ENCODE measurements at regions not wholly inside any gene's neighbourhood (a gene's known extent, or its start where the extent isn't known, plus 50 kb on each side); places are given as distances from the start of the nearest gene placed in this dataset.

DNA sequence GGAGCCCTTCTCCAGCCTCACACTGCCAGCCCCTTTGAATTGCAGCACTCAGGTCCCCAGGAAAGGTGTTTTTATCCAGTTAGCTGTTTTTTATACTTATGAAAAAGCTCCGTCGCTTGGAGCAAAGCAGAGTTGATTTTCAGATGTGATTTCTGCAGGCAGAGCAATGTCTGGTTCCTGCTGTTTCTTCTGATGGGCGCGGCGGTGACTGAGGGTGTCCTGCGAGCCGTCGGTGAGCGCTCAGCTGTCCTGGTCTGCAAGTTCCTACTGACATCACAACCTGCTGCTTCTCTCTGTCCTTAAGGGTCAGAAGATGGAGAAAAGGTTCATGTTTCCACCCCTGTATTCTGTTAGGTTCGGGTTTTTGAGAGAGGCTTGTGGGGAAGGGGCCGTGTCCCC, 109.6 kb upstream of the FAM20C start:
- peak overlapping the region; percentile 80 for H2AK5ac ChIP-seq (ENCODE audit: low read depth, low read length)
- peaks cover 3 to 16% of the 10 kb centered on the region in 2 donors for H3K4me1 ChIP-seq (ENCODE audit: control insufficient read depth in 2 of 2, insufficient read depth in 1 of 2, low read depth in 1 of 2, low read length in 2 of 2)
- no peak overlapping the region for H3K14ac ChIP-seq (ENCODE audit: low read length)
- H3K27ac ChIP-seq (replicated peaks; ENCODE audit: low read length), result no peak overlapping the region
- no peak overlapping the region for H3K4me3 ChIP-seq (ENCODE audit: low read length in 2 of 2)
- peaks cover 6% of the 10 kb centered on the region for H3K79me1 ChIP-seq (ENCODE audit: low read depth, low read length)
- no peak overlapping the region for H3K4ac ChIP-seq (ENCODE audit: low read length)
- H2BK120ac ChIP-seq (ENCODE audit: low read depth, low read length), result no peak overlapping the region
- peaks cover 0 to 54% (median 0%) of the 10 kb centered on the region in 3 experiments for H3K27me3 ChIP-seq (ENCODE audit: control insufficient read depth in 3 of 3, insufficient read depth in 3 of 3, low read depth in 1 of 3, low read length in 3 of 3)
- H3K23ac ChIP-seq (ENCODE audit: low read depth, low read length, poor library complexity), result no peak overlapping the region
- H3K9me3 ChIP-seq (replicated peaks in 1 of 2; ENCODE audit: control insufficient read depth in 2 of 2, insufficient read depth in 1 of 2, low read depth in 1 of 2, low read length in 2 of 2), result no peaks in the 10 kb centered on the region
- DNase-seq (ENCODE audit: low spot score), result no peak
- H4K8ac ChIP-seq (ENCODE audit: low read depth, low read length), result no peak overlapping the region
- H3K9ac ChIP-seq (ENCODE audit: low read depth, low read length, poor library complexity), result no peak overlapping the region
- no peak overlapping the region for H3K18ac ChIP-seq (ENCODE audit: low read length)
- H2AFZ ChIP-seq (ENCODE audit: low read length), result peak overlapping the region; percentile 22
- no peak overlapping the region for H4K91ac ChIP-seq (ENCODE audit: low read depth, low read length, poor library complexity)
- H2BK15ac ChIP-seq (ENCODE audit: low read length), result peak overlapping the region; percentile 81
- no peak overlapping the region for H2BK5ac ChIP-seq (ENCODE audit: low read length)
- H3K4me2 ChIP-seq (ENCODE audit: insufficient read depth, low read length, poor library complexity, severe bottlenecking), result no peak overlapping the region
- H2BK12ac ChIP-seq (ENCODE audit: low read length), result no peak overlapping the region
- WGBS, 2 donors (ENCODE audit: extremely low coverage in 2 of 2, insufficient read length in 2 of 2, insufficient replicate concordance in 1 of 2), result no CpG with 5 or more reads among the region's 11 CpGs
- no peaks in the 10 kb centered on the region for H3K36me3 ChIP-seq (replicated peaks in 1 of 2; ENCODE audit: control insufficient read depth in 2 of 2, insufficient read depth in 2 of 2, low read length in 2 of 2)

DNA sequence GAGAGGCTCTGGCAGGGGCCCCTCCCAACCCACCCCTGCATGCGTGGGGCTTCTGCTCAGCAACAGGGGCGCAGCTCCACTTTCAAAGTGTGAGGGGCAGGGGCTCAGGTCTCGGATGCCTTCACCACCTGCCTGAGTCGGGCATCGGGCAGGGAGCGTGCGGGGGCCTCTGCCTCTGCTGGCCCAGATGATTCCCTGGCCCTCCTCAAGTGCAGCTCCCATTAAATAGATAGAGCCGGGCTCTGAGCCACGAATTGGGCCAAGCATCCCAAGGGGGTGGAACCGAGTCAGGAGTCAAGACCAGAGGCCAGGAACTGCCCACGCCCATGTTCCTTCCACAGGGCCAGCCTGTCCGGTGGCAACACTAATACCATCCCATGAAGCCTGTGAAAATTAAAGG, 108.9 kb upstream of the FAM20C start:
- no peak for DNase-seq (ENCODE audit: low spot score)
- Histone ChIP-seq H3K4me3 (ENCODE audit: low read length in 2 of 2) (no peak overlapping the region), H3K27ac (replicated peaks; ENCODE audit: low read length) (no peak overlapping the region)

DNA sequence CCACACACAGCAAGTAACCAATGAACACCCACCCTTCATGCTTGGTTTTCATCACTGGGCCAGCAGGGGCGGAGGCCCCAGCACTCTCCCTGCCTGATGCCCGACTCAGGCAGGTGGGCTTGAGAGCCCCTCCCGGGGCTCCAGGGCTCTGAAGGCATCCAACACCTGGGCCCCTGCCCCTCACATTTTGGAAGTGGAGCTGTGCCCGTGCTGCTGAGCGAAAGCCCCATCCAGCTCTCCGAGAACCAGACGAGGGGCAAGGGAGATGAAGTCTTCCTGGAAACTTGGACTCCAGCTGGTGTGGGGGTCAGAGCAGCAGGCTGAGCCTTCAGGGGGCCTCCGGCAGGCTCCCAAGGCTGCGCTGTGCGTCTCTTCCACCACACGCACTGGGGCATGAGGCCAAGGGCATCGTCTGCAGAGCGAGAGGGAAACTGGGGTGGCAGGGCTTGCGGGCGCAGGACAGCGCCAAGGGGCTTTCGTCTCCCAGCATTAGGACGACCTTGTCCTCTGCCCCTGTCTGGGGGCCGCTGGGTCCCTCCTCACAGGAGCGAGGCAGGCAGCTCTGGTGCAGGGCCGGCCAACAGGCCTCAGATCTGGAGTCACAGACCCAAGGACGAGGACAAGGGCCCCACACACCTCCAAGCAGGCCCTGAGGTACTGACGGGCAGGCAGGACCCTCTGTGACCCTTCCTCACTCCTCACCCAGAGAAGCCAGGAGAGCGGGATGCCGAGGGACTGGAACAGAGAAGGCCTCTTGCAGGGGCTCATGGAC, 108.3 kb upstream of the FAM20C start:
- no peak for DNase-seq (ENCODE audit: low spot score)
- no peaks in the 10 kb centered on the region for H3K9me3 ChIP-seq (replicated peaks in 1 of 2; ENCODE audit: control insufficient read depth in 2 of 2, insufficient read depth in 1 of 2, low read depth in 1 of 2, low read length in 2 of 2)
- H3K9ac ChIP-seq (ENCODE audit: low read depth, low read length, poor library complexity), result no peak overlapping the region
- H3K18ac ChIP-seq (ENCODE audit: low read length), result peak overlapping the region; percentile 84
- H4K8ac ChIP-seq (ENCODE audit: low read depth, low read length), result no peak overlapping the region
- H3K4me1 ChIP-seq (ENCODE audit: control insufficient read depth in 2 of 2, insufficient read depth in 1 of 2, low read depth in 1 of 2, low read length in 2 of 2), result peaks cover 3 to 18% of the 10 kb centered on the region in 2 donors
- no peaks in the 10 kb centered on the region for H3K36me3 ChIP-seq (replicated peaks in 1 of 2; ENCODE audit: control insufficient read depth in 2 of 2, insufficient read depth in 2 of 2, low read length in 2 of 2)
- H2AFZ ChIP-seq (ENCODE audit: low read length), result no peak overlapping the region
- peak overlapping the region; percentile 21 for H2BK120ac ChIP-seq (ENCODE audit: low read depth, low read length)
- H3K4me2 ChIP-seq (ENCODE audit: insufficient read depth, low read length, poor library complexity, severe bottlenecking), result no peak overlapping the region
- no peak overlapping the region for H4K91ac ChIP-seq (ENCODE audit: low read depth, low read length, poor library complexity)
- no peak overlapping the region for H3K4ac ChIP-seq (ENCODE audit: low read length)
- peak overlapping the region; percentile 61 for H2BK15ac ChIP-seq (ENCODE audit: low read length)
- H3K23ac ChIP-seq (ENCODE audit: low read depth, low read length, poor library complexity), result no peak overlapping the region
- no peak overlapping the region for H3K27ac ChIP-seq (replicated peaks; ENCODE audit: low read length)
- WGBS, 2 donors (ENCODE audit: extremely low coverage in 2 of 2, insufficient read length in 2 of 2, insufficient replicate concordance in 1 of 2), result no CpG with 5 or more reads among the region's 25 CpGs
- peaks cover 6% of the 10 kb centered on the region for H3K79me1 ChIP-seq (ENCODE audit: low read depth, low read length)
- no peak overlapping the region for H3K14ac ChIP-seq (ENCODE audit: low read length)
- H2BK5ac ChIP-seq (ENCODE audit: low read length), result no peak overlapping the region
- peaks cover 0 to 57% (median 0%) of the 10 kb centered on the region in 3 experiments for H3K27me3 ChIP-seq (ENCODE audit: control insufficient read depth in 3 of 3, insufficient read depth in 3 of 3, low read depth in 1 of 3, low read length in 3 of 3)
- H3K4me3 ChIP-seq (ENCODE audit: low read length in 2 of 2), result no peak overlapping the region
- H2AK5ac ChIP-seq (ENCODE audit: low read depth, low read length), result peak overlapping the region; percentile 79
- peak overlapping the region; percentile 77 for H2BK12ac ChIP-seq (ENCODE audit: low read length)

More for the DNA sequence above, 108.9 kb upstream of the FAM20C start:
- no CpG with 5 or more reads among the region's 12 CpGs for WGBS, 2 donors (ENCODE audit: extremely low coverage in 2 of 2, insufficient read length in 2 of 2, insufficient replicate concordance in 1 of 2)
- Histone ChIP-seq H2BK15ac (ENCODE audit: low read length) (no peak overlapping the region), H2BK120ac (ENCODE audit: low read depth, low read length) (no peak overlapping the region), H3K9me3 (replicated peaks in 1 of 2; ENCODE audit: control insufficient read depth in 2 of 2, insufficient read depth in 1 of 2, low read depth in 1 of 2, low read length in 2 of 2) (no peaks in the 10 kb centered on the region), H2AFZ (ENCODE audit: low read length) (no peak overlapping the region), H3K23ac (ENCODE audit: low read depth, low read length, poor library complexity) (no peak overlapping the region), H2AK5ac (ENCODE audit: low read depth, low read length) (no peak overlapping the region), H2BK5ac (ENCODE audit: low read length) (no peak overlapping the region), H3K79me1 (ENCODE audit: low read depth, low read length) (peaks cover 6% of the 10 kb centered on the region), H3K27me3 (ENCODE audit: control insufficient read depth in 3 of 3, insufficient read depth in 3 of 3, low read depth in 1 of 3, low read length in 3 of 3) (peaks cover 0 to 57% (median 0%) of the 10 kb centered on the region in 3 experiments), H3K36me3 (replicated peaks in 1 of 2; ENCODE audit: control insufficient read depth in 2 of 2, insufficient read depth in 2 of 2, low read length in 2 of 2) (no peaks in the 10 kb centered on the region), H2BK12ac (ENCODE audit: low read length) (no peak overlapping the region), H3K14ac (ENCODE audit: low read length) (no peak overlapping the region), H3K9ac (ENCODE audit: low read depth, low read length, poor library complexity) (no peak overlapping the region), H4K8ac (ENCODE audit: low read depth, low read length) (no peak overlapping the region), H3K4me1 (ENCODE audit: control insufficient read depth in 2 of 2, insufficient read depth in 1 of 2, low read depth in 1 of 2, low read length in 2 of 2) (peaks cover 3 to 18% of the 10 kb centered on the region in 2 donors), H4K91ac (ENCODE audit: low read depth, low read length, poor library complexity) (no peak overlapping the region), H3K4ac (ENCODE audit: low read length) (no peak overlapping the region), H3K4me2 (ENCODE audit: insufficient read depth, low read length, poor library complexity, severe bottlenecking) (no peak overlapping the region), H3K18ac (ENCODE audit: low read length) (peak overlapping the region; percentile 45)

DNA sequence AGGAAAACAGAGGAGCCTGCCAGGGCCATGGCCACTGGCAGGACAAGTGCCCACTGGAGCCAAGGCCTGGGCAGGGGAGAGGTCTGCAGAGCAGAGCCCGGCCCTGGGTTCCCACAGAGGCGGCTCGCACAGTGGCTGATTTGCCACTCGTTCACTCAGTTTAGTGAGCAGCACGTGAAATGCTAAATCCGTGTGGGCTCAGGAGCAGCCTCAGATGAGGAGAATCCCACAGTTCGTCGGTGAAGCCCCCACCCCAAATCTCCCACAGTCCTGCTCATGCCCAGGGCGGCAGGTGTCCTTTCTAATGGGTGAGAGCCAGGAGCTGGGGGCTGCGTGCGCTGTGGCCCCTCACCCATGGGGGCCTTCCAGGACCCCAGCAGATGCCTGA, 107.7 kb upstream of the FAM20C start:
- no peak overlapping the region for H3K23ac ChIP-seq (ENCODE audit: low read depth, low read length, poor library complexity)
- H4K8ac ChIP-seq (ENCODE audit: low read depth, low read length), result no peak overlapping the region
- peak overlapping the region; percentile 61 for H2BK15ac ChIP-seq (ENCODE audit: low read length)
- DNase-seq (ENCODE audit: low spot score), result no peak
- no peaks in the 10 kb centered on the region for H3K36me3 ChIP-seq (replicated peaks in 1 of 2; ENCODE audit: control insufficient read depth in 2 of 2, insufficient read depth in 2 of 2, low read length in 2 of 2)
- H2AK5ac ChIP-seq (ENCODE audit: low read depth, low read length), result peak overlapping the region; percentile 79
- H3K27ac ChIP-seq (replicated peaks; ENCODE audit: low read length), result no peak overlapping the region
- peaks cover 6% of the 10 kb centered on the region for H3K79me1 ChIP-seq (ENCODE audit: low read depth, low read length)
- H4K91ac ChIP-seq (ENCODE audit: low read depth, low read length, poor library complexity), result peak overlapping the region; percentile 26
- no peak overlapping the region for H2BK120ac ChIP-seq (ENCODE audit: low read depth, low read length)
- peak overlapping the region; percentile 77 for H2BK12ac ChIP-seq (ENCODE audit: low read length)
- H3K18ac ChIP-seq (ENCODE audit: low read length), result peak overlapping the region; percentile 84
- peaks cover 3 to 24% of the 10 kb centered on the region in 2 donors for H3K4me1 ChIP-seq (ENCODE audit: control insufficient read depth in 2 of 2, insufficient read depth in 1 of 2, low read depth in 1 of 2, low read length in 2 of 2)
- no peak overlapping the region for H3K4ac ChIP-seq (ENCODE audit: low read length)
- no peak overlapping the region for H3K9ac ChIP-seq (ENCODE audit: low read depth, low read length, poor library complexity)
- no peak overlapping the region for H3K14ac ChIP-seq (ENCODE audit: low read length)
- no peak overlapping the region for H3K4me3 ChIP-seq (ENCODE audit: low read length in 2 of 2)
- H2BK5ac ChIP-seq (ENCODE audit: low read length), result no peak overlapping the region
- H3K9me3 ChIP-seq (replicated peaks in 1 of 2; ENCODE audit: control insufficient read depth in 2 of 2, insufficient read depth in 1 of 2, low read depth in 1 of 2, low read length in 2 of 2), result no peaks in the 10 kb centered on the region
- H2AFZ ChIP-seq (ENCODE audit: low read length), result no peak overlapping the region
- peaks cover 0 to 57% (median 0%) of the 10 kb centered on the region in 3 experiments for H3K27me3 ChIP-seq (ENCODE audit: control insufficient read depth in 3 of 3, insufficient read depth in 3 of 3, low read depth in 1 of 3, low read length in 3 of 3)
- no CpG with 5 or more reads among the region's 11 CpGs for WGBS, 2 donors (ENCODE audit: extremely low coverage in 2 of 2, insufficient read length in 2 of 2, insufficient replicate concordance in 1 of 2)
- no peak overlapping the region for H3K4me2 ChIP-seq (ENCODE audit: insufficient read depth, low read length, poor library complexity, severe bottlenecking)

Data from neuronal stem cell (in vitro differentiated cells).